ENCODE measurements at regions not wholly inside any gene's neighbourhood (a gene's known extent, or its start where the extent isn't known, plus 50 kb on each side); places are given as distances from the start of the nearest gene placed in this dataset.
"Not testable (repeated sequence)": the region's sequence is repeated elsewhere in the genome, so short reads cannot be mapped to it uniquely, and the experiment has no call there.

GRCh38 chr5:118366429-118366828 lies 621.9 kb downstream of the DTWD2 start:
- no peak for DNase-seq

- no peak for DNase-seq
Observed at GRCh38 chr5:118365718-118366117, 622.6 kb downstream of the DTWD2 start.

GRCh38 chr5:118354797-118355196 lies 633.5 kb downstream of the DTWD2 start:
- no peak for DNase-seq

GRCh38 chr5:118353970-118354369 lies 634.4 kb downstream of the DTWD2 start:
- no peak for DNase-seq

GRCh38 chr5:118336468-118336867 lies 651.9 kb downstream of the DTWD2 start:
- no peak for DNase-seq

- DNase-seq = no peak
Observed at GRCh38 chr5:118327389-118327788, 661.0 kb downstream of the DTWD2 start.

GRCh38 chr5:118326481-118327045 lies 661.8 kb downstream of the DTWD2 start:
- DNase-seq = no peak

GRCh38 chr5:118325931-118326330 lies 662.4 kb downstream of the DTWD2 start:
- no peak for DNase-seq

GRCh38 chr5:118323723-118324122 lies 664.6 kb downstream of the DTWD2 start:
- DNase-seq = not testable (repeated sequence)

- no peak for DNase-seq
Observed at GRCh38 chr5:118321081-118321480, 667.3 kb downstream of the DTWD2 start.

- no peak for DNase-seq
Observed at GRCh38 chr5:118320121-118320520, 668.2 kb downstream of the DTWD2 start.

- DNase-seq = no peak
Observed at GRCh38 chr5:118314931-118315330, 673.4 kb downstream of the DTWD2 start.

- no peak for DNase-seq
Observed at GRCh38 chr5:118311103-118311819, 677.1 kb downstream of the DTWD2 start.

- DNase-seq = no peak
Observed at GRCh38 chr5:118310401-118310800, 677.9 kb downstream of the DTWD2 start.

GRCh38 chr5:118303296-118303695 lies 685.1 kb downstream of the DTWD2 start:
- no peak for DNase-seq

GRCh38 chr5:118302786-118303185 lies 685.6 kb downstream of the DTWD2 start:
- DNase-seq = no peak

GRCh38 chr5:118301696-118302095 lies 686.7 kb downstream of the DTWD2 start:
- no peak for DNase-seq

GRCh38 chr5:118295045-118295444 lies 693.3 kb downstream of the DTWD2 start:
- DNase-seq = no peak

GRCh38 chr5:118293378-118293777 lies 695.0 kb downstream of the DTWD2 start:
- no peak for DNase-seq

- DNase-seq = no peak
Observed at GRCh38 chr5:118290204-118290603, 698.1 kb downstream of the DTWD2 start.

- not testable (repeated sequence) for DNase-seq
Observed at GRCh38 chr5:118284230-118284629, 704.1 kb downstream of the DTWD2 start.

- not testable (repeated sequence) for DNase-seq
Observed at GRCh38 chr5:118282480-118283038, 705.8 kb downstream of the DTWD2 start.

- DNase-seq = no peak
Observed at GRCh38 chr5:118279540-118280294, 708.6 kb downstream of the DTWD2 start.

GRCh38 chr5:118270526-118270925 lies 717.8 kb downstream of the DTWD2 start:
- DNase-seq = no peak

All from activated CD4-positive, alpha-beta T cell treated with anti-CD3 and anti-CD28 coated beads for 48 hours (primary cell).